H9 (cell line): ENCODE measurements at regions not wholly inside any gene's neighbourhood (a gene's known extent, or its start where the extent isn't known, plus 50 kb on each side); places are given as distances from the start of the nearest gene placed in this dataset.

ENCODE experiments used
- DNase-seq: peaks from one replicate; pipeline ENCODE4 v3.0.0-alpha.2; 2017
- H2AFZ ChIP-seq: one replicate; pipeline ENCODE4 v1.6.1; 2013; ENCODE audit warnings: mild to moderate bottlenecking, low read length, control low read depth, moderate library complexity
- H2AK5ac ChIP-seq: 2 replicates; pipeline ENCODE4 v1.6.1; 2013; ENCODE audit warnings: low read length, control low read depth, mixed read lengths; ENCODE audit not compliant: insufficient read length
- H2BK120ac ChIP-seq: one replicate; pipeline ENCODE4 v1.6.1; 2013; ENCODE audit warnings: low read depth, mild to moderate bottlenecking, low read length, control low read depth, inconsistent platforms; ENCODE audit not compliant: poor library complexity, severe bottlenecking
- H2BK12ac ChIP-seq: 2 replicates; pipeline ENCODE4 v1.6.1; 2013; ENCODE audit warnings: low read length, control low read depth, mixed read lengths, low read depth; ENCODE audit not compliant: insufficient read length
- H2BK15ac ChIP-seq: 2 replicates; pipeline ENCODE4 v1.6.1; 2013; ENCODE audit warnings: low read depth, low read length, control low read depth
- H2BK20ac ChIP-seq: one replicate; pipeline ENCODE4 v1.6.1; 2013; ENCODE audit warnings: low read depth, mild to moderate bottlenecking, low read length, control low read depth, inconsistent platforms; ENCODE audit not compliant: poor library complexity, severe bottlenecking
- H2BK5ac ChIP-seq: 2 replicates; pipeline ENCODE4 v1.6.1; 2013; ENCODE audit warnings: low read length, control low read depth, mixed read lengths; ENCODE audit not compliant: insufficient read length
- H3K14ac ChIP-seq: 2 replicates; pipeline ENCODE4 v1.6.1; 2013; ENCODE audit warnings: low read length, control low read depth; ENCODE audit not compliant: insufficient read depth
- H3K18ac ChIP-seq: 2 replicates; pipeline ENCODE4 v1.6.1; 2013; ENCODE audit warnings: low read depth, mild to moderate bottlenecking, mixed read lengths, low read length, control low read depth; ENCODE audit not compliant: insufficient read length
- H3K23ac ChIP-seq: 2 replicates; pipeline ENCODE4 v1.6.1; 2013; ENCODE audit warnings: low read length, control low read depth, mixed read lengths, low read depth; ENCODE audit not compliant: insufficient read length
- H3K23me2 ChIP-seq: 2 replicates; pipeline ENCODE4 v1.6.1; 2013; ENCODE audit warnings: low read depth, mild to moderate bottlenecking, mixed read lengths, low read length, control low read depth; ENCODE audit not compliant: insufficient read length, poor library complexity, severe bottlenecking
- H3K27ac ChIP-seq: 2 replicates; pipeline ENCODE4 v1.5.1; 2013; ENCODE audit warnings: low read length, control low read depth, mixed read lengths, low read depth; ENCODE audit not compliant: insufficient read length
- H3K27me3 ChIP-seq: 2 replicates; pipeline ENCODE4 v1.6.1; 2013; ENCODE audit warnings: low read length, control low read depth, inconsistent platforms; ENCODE audit not compliant: insufficient read depth
- H3K4ac ChIP-seq: 2 replicates; pipeline ENCODE4 v1.6.1; 2013; ENCODE audit warnings: low read depth, mild to moderate bottlenecking, control low read depth, inconsistent platforms, low read length, moderate library complexity
- H3K4me1 ChIP-seq: 2 replicates; pipeline ENCODE4 v1.6.1; 2013; ENCODE audit warnings: low read length, control low read depth, inconsistent platforms; ENCODE audit not compliant: insufficient read depth
- H3K4me2 ChIP-seq: 2 replicates; pipeline ENCODE4 v1.6.1; 2013; ENCODE audit warnings: low read length, control low read depth, mixed read lengths; ENCODE audit not compliant: insufficient read length, insufficient read depth
- H3K56ac ChIP-seq: 2 replicates; pipeline ENCODE4 v1.6.1; 2013; ENCODE audit warnings: low read depth, mild to moderate bottlenecking, mixed read lengths, low read length, control low read depth; ENCODE audit not compliant: insufficient read length
- H3K79me1 ChIP-seq: 2 replicates; pipeline ENCODE4 v1.6.1; 2013; ENCODE audit warnings: low read depth, mild to moderate bottlenecking, moderate library complexity, low read length, control low read depth, inconsistent platforms; ENCODE audit not compliant: insufficient read depth, poor library complexity, severe bottlenecking
- H3K79me2 ChIP-seq: 2 replicates; pipeline ENCODE4 v1.6.1; 2013; ENCODE audit warnings: low read length, control low read depth, inconsistent platforms; ENCODE audit not compliant: insufficient read depth
- H3K9ac ChIP-seq: 2 replicates; pipeline ENCODE4 v1.6.1; 2013; ENCODE audit warnings: low read length, control low read depth, mixed read lengths; ENCODE audit not compliant: insufficient read length; ENCODE audit errors: extremely low read depth
- H3K9me3 ChIP-seq: one replicate; pipeline ENCODE4 v1.6.1; 2013; ENCODE audit warnings: low read depth, low read length, inconsistent platforms; ENCODE audit not compliant: control insufficient read depth
- H3T11ph ChIP-seq: one replicate; pipeline ENCODE4 v1.6.1; 2013; ENCODE audit warnings: mild to moderate bottlenecking, low read length, control low read depth, inconsistent platforms
- H4K20me1 ChIP-seq: one replicate; pipeline ENCODE4 v1.6.1; 2013; ENCODE audit not compliant: control insufficient read depth, insufficient read length, insufficient read depth
- H4K5ac ChIP-seq: 2 replicates; pipeline ENCODE4 v1.6.1; 2013; ENCODE audit warnings: low read depth, mild to moderate bottlenecking, mixed read lengths, low read length, control low read depth; ENCODE audit not compliant: insufficient read length
- H4K8ac ChIP-seq: replicated peaks from 2 replicates; pipeline ENCODE4 v1.6.1; 2013; ENCODE audit warnings: low read length, control low read depth, mixed read lengths, low read depth; ENCODE audit not compliant: insufficient read length
- H4K91ac ChIP-seq: 2 replicates; pipeline ENCODE4 v1.6.1; 2013; ENCODE audit warnings: low read depth, mild to moderate bottlenecking, moderate library complexity, mixed read lengths, low read length, control low read depth; ENCODE audit not compliant: insufficient read length
- H3K27ac Mint-ChIP-seq, 3 experiments: 2 replicates in 2 of 3; 3 replicates in 1 of 3; pipeline ENCODE4 v1.8.0; 2020 to 2021; ENCODE audit warnings: mixed read lengths in 3 of 3, mild to moderate bottlenecking in 1 of 3, moderate library complexity in 1 of 3
- H3K27me3 Mint-ChIP-seq: 2 replicates; pipeline ENCODE4 v1.8.0; 2021; ENCODE audit warnings: low read depth, mild to moderate bottlenecking, moderate library complexity, mixed read lengths
- H3K36me3 Mint-ChIP-seq, 3 experiments: 2 replicates in 2 of 3; 3 replicates in 1 of 3; pipeline ENCODE4 v1.8.0; 2020 to 2021; ENCODE audit warnings: low read depth in 3 of 3, mixed read lengths in 3 of 3; ENCODE audit not compliant: insufficient read depth in 1 of 3
- H3K4me1 Mint-ChIP-seq, 2 experiments: 2 replicates each; pipeline ENCODE4 v1.8.0; 2020; ENCODE audit warnings: mixed read lengths in 2 of 2
- H3K4me3 Mint-ChIP-seq, 2 experiments: 2 replicates in 1 of 2; 3 replicates in 1 of 2; pipeline ENCODE4 v1.8.0; 2020 to 2021; ENCODE audit warnings: mild to moderate bottlenecking in 2 of 2, mixed read lengths in 2 of 2, moderate library complexity in 1 of 2
- H3K9me3 Mint-ChIP-seq, 2 experiments: 2 replicates in 1 of 2; 3 replicates in 1 of 2; pipeline ENCODE4 v1.8.0; 2020; ENCODE audit warnings: mild to moderate bottlenecking in 2 of 2, mixed read lengths in 2 of 2, moderate library complexity in 1 of 2
- CTCF ChIP-seq: fragments of 200-600 bp; sonication (generic); conservative IDR thresholded peaks from 3 replicates; pipeline ENCODE4 v1.8.0; 2021; ENCODE audit warnings: antibody characterized with exemption, mild to moderate bottlenecking
- WGBS: extraction: QIAGEN DNeasy Blood & Tissue Kit; methylation state at CpG from one replicate; pipeline ENCODE4 v1.1.7; 2013; ENCODE audit warnings: missing lambda C conversion rate, low lambda C conversion rate, mixed read lengths; ENCODE audit not compliant: insufficient read length; ENCODE audit errors: extremely low coverage; 5-methylcytosine and 5-hydroxymethylcytosine counted together

GRCh38 chr1:4549930-4550329 lies 104.5 kb upstream of the AJAP1 start:
- Mint-ChIP-seq H3K27ac (no peak overlapping the region), H3K36me3 (no peaks in the 10 kb centered on the region), H3K4me1 (no peaks in the 10 kb centered on the region; a peak in 1 of 4 replicates), H3K27me3 (peaks cover 56% of the 10 kb centered on the region), H3K4me3 (no peak overlapping the region), H3K9me3 (no peaks in the 10 kb centered on the region)
- Histone ChIP-seq H2BK120ac (no peak overlapping the region), H3K23me2 (no peaks in the 10 kb centered on the region), H3K27me3 (no peaks in the 10 kb centered on the region), H3K27ac (no peak overlapping the region), H3K79me1 (no peaks in the 10 kb centered on the region), H3K56ac (no peak overlapping the region), H3K79me2 (no peaks in the 10 kb centered on the region), H4K20me1 (no peaks in the 10 kb centered on the region), H2AFZ (no peak overlapping the region), H2BK20ac (no peak overlapping the region), H3K4me2 (no peak overlapping the region), H3K4me1 (no peaks in the 10 kb centered on the region), H3K9ac (no peak overlapping the region), H3K14ac (no peak overlapping the region), H4K8ac (no peak overlapping the region), H3K23ac (no peak overlapping the region), H2BK12ac (no peak overlapping the region), H2BK15ac (no peak overlapping the region), H3K4ac (no peak overlapping the region), H3K18ac (no peak overlapping the region), H3T11ph (no peak overlapping the region), H3K9me3 (no peaks in the 10 kb centered on the region), H2BK5ac (no peak overlapping the region), H4K5ac (no peak overlapping the region), H2AK5ac (no peak overlapping the region), H4K91ac (no peak overlapping the region)
- TF ChIP-seq CTCF, result no peak
- WGBS, result no CpG with 5 or more reads among the region's 3 CpGs
- no peak for DNase-seq
